Activated naive CD8-positive, alpha-beta T cell treated with anti-CD3 and anti-CD28 coated beads, Interleukin-2, amount 50 U/mL, for 16 hours (primary cell): ENCODE measurements at regions not wholly inside any gene's neighbourhood (a gene's known extent, or its start where the extent isn't known, plus 50 kb on each side); places are given as distances from the start of the nearest gene placed in this dataset.

Source experiments
- DNase-seq: peaks from one replicate; pipeline ENCODE4 v3.0.0-alpha.2; 2020; ENCODE audit warnings: low read depth, low spot score

- DNase-seq, result no peak
These were observed 229.8 kb downstream of the MAF start for GRCh38 chr16:79370736-79371135.

GRCh38 chr16:79369796-79370195, 230.7 kb downstream of the MAF start:
- DNase-seq, result no peak

- DNase-seq, result no peak
These were observed 232.7 kb downstream of the MAF start for GRCh38 chr16:79367822-79368221.

GRCh38 chr16:79366635-79367034, 233.9 kb downstream of the MAF start:
- DNase-seq, result no peak

- no peak for DNase-seq
These were observed 234.8 kb downstream of the MAF start for GRCh38 chr16:79365702-79366101.

- DNase-seq, result no peak
These were observed 237.1 kb downstream of the MAF start for GRCh38 chr16:79363484-79363883.

GRCh38 chr16:79363035-79363434, 237.5 kb downstream of the MAF start:
- DNase-seq, result no peak

- no peak for DNase-seq
These were observed 238.1 kb downstream of the MAF start for GRCh38 chr16:79362300-79362970.

- no peak for DNase-seq
These were observed 239.3 kb downstream of the MAF start for GRCh38 chr16:79361132-79361751.

GRCh38 chr16:79360267-79360666, 240.3 kb downstream of the MAF start:
- DNase-seq, result no peak

- DNase-seq, result no peak
These were observed 241.5 kb downstream of the MAF start for GRCh38 chr16:79359082-79359481.

GRCh38 chr16:79358188-79358587, 242.3 kb downstream of the MAF start:
- no peak for DNase-seq

GRCh38 chr16:79355600-79356358, 244.8 kb downstream of the MAF start:
- no peak for DNase-seq

- no peak for DNase-seq
These were observed 248.6 kb downstream of the MAF start for GRCh38 chr16:79351927-79352326.

- no peak for DNase-seq
These were observed 250.7 kb downstream of the MAF start for GRCh38 chr16:79349803-79350202.

- DNase-seq, result no peak
These were observed 251.8 kb downstream of the MAF start for GRCh38 chr16:79348521-79349306.

GRCh38 chr16:79347277-79347676, 253.3 kb downstream of the MAF start:
- no peak for DNase-seq

- no peak for DNase-seq
These were observed 260.7 kb downstream of the MAF start for GRCh38 chr16:79339863-79340262.

GRCh38 chr16:79337906-79338305, 262.6 kb downstream of the MAF start:
- DNase-seq, result no peak

GRCh38 chr16:79336437-79337229, 263.9 kb downstream of the MAF start:
- DNase-seq, result no peak

GRCh38 chr16:79334127-79334526, 266.4 kb downstream of the MAF start:
- DNase-seq, result no peak
